CD4-positive, alpha-beta T cell (primary cell): ENCODE measurements at regions not wholly inside any gene's neighbourhood (a gene's known extent, or its start where the extent isn't known, plus 50 kb on each side); places are given as distances from the start of the nearest gene placed in this dataset.
"Not testable (repeated sequence)": the region's sequence is repeated elsewhere in the genome, so short reads cannot be mapped to it uniquely, and the experiment has no call there.

ENCODE experiments used
- ATAC-seq: fragments of 200-7000 bp; cut with Tn5 transposase; one replicate; pipeline ENCODE4 v1.10.0; 2022; ENCODE audit warnings: mild to moderate bottlenecking; ENCODE audit not compliant: poor library complexity
- CTCF ChIA-PET: fragments of 350-600 bp; sonication (Branson Sonifier 250); formaldehyde crosslinking; loops from one replicate; lab custom pipeline; 2021; ENCODE audit warnings: antibody characterized with exemption, inconsistent platforms; lab: Charles Lee
- POLR2A ChIA-PET: fragments of 350-600 bp; sonication (Branson Sonifier 250); formaldehyde crosslinking; loops from one replicate; lab custom pipeline; 2021; ENCODE audit warnings: antibody characterized with exemption, inconsistent platforms; lab: Charles Lee
- DNase-seq, 14 experiments: peaks; one replicate each; pipeline ENCODE4 v3.0.0-alpha.2; 2013 to 2020; ENCODE audit warnings: mixed read lengths in 2 of 14
- H3K27ac ChIP-seq, 2 donors: one replicate each; pipeline versions ENCODE4 v1.5.1 to v1.7.0; 2013; ENCODE audit warnings: low read length in 2 of 2, low read depth in 1 of 2, mild to moderate bottlenecking in 1 of 2
- H3K27me3 ChIP-seq, 2 experiments: 1 replicate in 1 of 2; 2 replicates in 1 of 2; pipeline versions ENCODE4 v1.6.1 to v1.7.0; 2013; ENCODE audit warnings: low read length in 2 of 2, control low read depth in 1 of 2, mild to moderate bottlenecking in 1 of 2, moderate library complexity in 1 of 2; ENCODE audit not compliant: insufficient read depth in 2 of 2, control insufficient read depth in 1 of 2
- H3K36me3 ChIP-seq: one replicate; pipeline ENCODE4 v1.6.1; 2013; ENCODE audit warnings: low read length, control low read depth; ENCODE audit not compliant: insufficient read depth
- H3K4me1 ChIP-seq: one replicate; pipeline ENCODE4 v1.6.1; 2013; ENCODE audit warnings: low read length, control low read depth; ENCODE audit not compliant: insufficient read depth
- H3K4me3 ChIP-seq: one replicate; pipeline ENCODE4 v1.5.1; 2013; ENCODE audit warnings: mild to moderate bottlenecking, low read length, moderate library complexity
- H3K9me3 ChIP-seq, 2 experiments: 1 replicate in 1 of 2; 2 replicates in 1 of 2; pipeline versions ENCODE4 v1.6.1 to v1.7.0; 2013; ENCODE audit warnings: low read length in 2 of 2, mild to moderate bottlenecking in 2 of 2, control low read depth in 1 of 2, moderate library complexity in 1 of 2; ENCODE audit not compliant: control insufficient read depth in 1 of 2, insufficient read depth in 1 of 2
- H3K27ac Mint-ChIP-seq: one replicate; pipeline ENCODE4 v1.8.0; 2020; ENCODE audit warnings: mixed read lengths
- H3K27me3 Mint-ChIP-seq: one replicate; pipeline ENCODE4 v1.8.0; 2021; ENCODE audit warnings: mixed read lengths
- H3K36me3 Mint-ChIP-seq: one replicate; pipeline ENCODE4 v1.8.0; 2021; ENCODE audit warnings: low read depth, mixed read lengths
- H3K4me1 Mint-ChIP-seq: one replicate; pipeline ENCODE4 v1.8.0; 2021; ENCODE audit warnings: low read depth, mixed read lengths
- H3K4me3 Mint-ChIP-seq: one replicate; pipeline ENCODE4 v1.8.0; 2020; ENCODE audit warnings: mild to moderate bottlenecking, mixed read lengths
- H3K9me3 Mint-ChIP-seq: one replicate; pipeline ENCODE4 v1.8.0; 2020; ENCODE audit warnings: mixed read lengths
- CTCF ChIP-seq: fragments of 200-600 bp; IDR thresholded peaks from one replicate; pipeline ENCODE4 v1.8.0; 2022; ENCODE audit warnings: antibody characterized with exemption, mild to moderate bottlenecking
- intact Hi-C, 2 experiments: fragments of 100-400 bp; cut with DNase I in 1 of 2; cut with micrococcal nuclease in 1 of 2; formaldehyde crosslinking; loops; one replicate each; pipeline versions ENCODE4 v1.15.1 to v1.9.0; 2023 to 2025; cut with DNase I, micrococcal nuclease

- Mint-ChIP-seq H3K27me3 (peaks cover 39% of the 10 kb centered on the region), H3K4me1 (no peaks in the 10 kb centered on the region), H3K36me3 (no peaks in the 10 kb centered on the region), H3K9me3 (peaks cover 11% of the 10 kb centered on the region), H3K27ac (no peak overlapping the region), H3K4me3 (no peak overlapping the region)
- intact Hi-C loops, result no loop called here
- H3K27me3 ChIP-seq, result peaks cover 0 to 2% of the 10 kb centered on the region in 2 experiments
- TF ChIP-seq CTCF, result no peak
- H3K4me1 ChIP-seq, result no peaks in the 10 kb centered on the region
- CTCF ChIA-PET, result no interaction called here
- H3K9me3 ChIP-seq, result peaks cover 6% of the 10 kb centered on the region in 2 experiments
- no peak overlapping the region for H3K4me3 ChIP-seq
- no peak overlapping the region for H3K27ac ChIP-seq
- DNase-seq (no peak), ATAC-seq (no peak)
- POLR2A ChIA-PET, result no interaction called here
- no peaks in the 10 kb centered on the region for H3K36me3 ChIP-seq
These were observed 210.5 kb upstream of the KIT start for GRCh38 chr4:54447304-54447703.

GRCh38 chr4:54449999-54450398, 207.8 kb upstream of the KIT start:
- TF ChIP-seq CTCF, result no peak
- Histone ChIP-seq H3K4me1 (no peaks in the 10 kb centered on the region), H3K36me3 (no peaks in the 10 kb centered on the region), H3K4me3 (no peak overlapping the region), H3K27me3 (peaks cover 0 to 2% of the 10 kb centered on the region in 2 experiments), H3K9me3 (peaks cover 6% of the 10 kb centered on the region in 2 experiments), H3K27ac (no peak overlapping the region)
- Mint-ChIP-seq H3K4me1 (no peaks in the 10 kb centered on the region), H3K36me3 (no peaks in the 10 kb centered on the region), H3K4me3 (no peak overlapping the region), H3K9me3 (peaks cover 11% of the 10 kb centered on the region), H3K27me3 (peaks cover 22% of the 10 kb centered on the region), H3K27ac (no peak overlapping the region)
- ChIA-PET CTCF (no interaction called here), POLR2A (no interaction called here)
- ATAC-seq (no peak), DNase-seq (no peak)
- intact Hi-C loops, result no loop called here

- POLR2A ChIA-PET, result not testable (repeated sequence)
These were observed 190.8 kb upstream of the KIT start for GRCh38 chr4:54466960-54467359.

GRCh38 chr4:54473077-54473545, 184.6 kb upstream of the KIT start:
- no peak overlapping the region for H3K27ac Mint-ChIP-seq
- ATAC-seq (no peak), DNase-seq (no peak)
- intact Hi-C loops, result no loop called here
- H3K36me3 ChIP-seq, result no peaks in the 10 kb centered on the region
- CTCF ChIA-PET, result no interaction called here
- H3K27me3 Mint-ChIP-seq, result no peaks in the 10 kb centered on the region
- peaks cover 6% of the 10 kb centered on the region for H3K9me3 Mint-ChIP-seq
- no peak overlapping the region for H3K4me3 ChIP-seq
- H3K36me3 Mint-ChIP-seq, result no peaks in the 10 kb centered on the region
- no peaks in the 10 kb centered on the region for H3K4me1 Mint-ChIP-seq
- POLR2A ChIA-PET, result no interaction called here
- no peak overlapping the region for H3K4me3 Mint-ChIP-seq
- H3K27ac ChIP-seq, result no peak overlapping the region
- no peaks in the 10 kb centered on the region for H3K9me3 ChIP-seq
- H3K4me1 ChIP-seq, result no peaks in the 10 kb centered on the region
- no peaks in the 10 kb centered on the region for H3K27me3 ChIP-seq
- TF ChIP-seq CTCF, result no peak

More at GRCh38 chr4:54466960-54467359, 190.8 kb upstream of the KIT start:
- intact Hi-C loops, H3K27me3 Mint-ChIP-seq, H3K27ac ChIP-seq, H3K27ac Mint-ChIP-seq, H3K4me1 Mint-ChIP-seq, ATAC-seq, H3K4me3 Mint-ChIP-seq, H3K4me3 ChIP-seq, H3K27me3 ChIP-seq, CTCF ChIA-PET, DNase-seq, H3K36me3 ChIP-seq, H3K4me1 ChIP-seq, H3K36me3 Mint-ChIP-seq, H3K9me3 ChIP-seq: not testable (repeated sequence)
- H3K9me3 Mint-ChIP-seq, result peaks cover 18% of the 10 kb centered on the region
